HCT116 (cell line): ENCODE measurements at regions not wholly inside any gene's neighbourhood (a gene's known extent, or its start where the extent isn't known, plus 50 kb on each side); places are given as distances from the start of the nearest gene placed in this dataset.

Source experiments
- ATAC-seq: fragments of 200-7000 bp; cut with Tn5 transposase; 2 replicates; pipeline ENCODE4 v1.9.1; 2020; ENCODE audit warnings: mild to moderate bottlenecking, moderate library complexity
- BruUV-seq: library from RNA; stranded (reverse); fragments of 400-500 nt; replicated peaks from 2 replicates; lab custom pipeline; 2021; lab: Mats Ljungman, UMichigan
- CTCF ChIA-PET: fragments of 300-600 bp; sonication (Branson Sonifier 250); formaldehyde crosslinking; loops from one replicate; lab custom pipeline; 2021; ENCODE audit warnings: antibody characterized with exemption; lab: Charles Lee
- POLR2A ChIA-PET: fragments of 300-600, 350-600 bp; sonication (Branson Sonifier 250); formaldehyde crosslinking; loops from one replicate; lab custom pipeline; 2021; ENCODE audit warnings: antibody characterized with exemption; lab: Charles Lee
- RAD21 ChIA-PET, 2 experiments: fragments of 300-600 bp; sonication (Branson Sonifier 250); formaldehyde crosslinking; loops; one replicate each; lab custom pipeline; 2023; ENCODE audit warnings: low total read pairs in 2 of 2; ENCODE audit not compliant: uncharacterized antibody in 2 of 2, unreplicated experiment in 2 of 2, low non-redundant PET in 1 of 2; lab: Charles Lee
- DNase-seq: peaks from one replicate; pipeline ENCODE4 v3.0.0-alpha.2; 2010; ENCODE audit warnings: low read depth, low spot score
- H2AFZ ChIP-seq: fragments of 200-600 bp; shearing (Covaris generic), sonication (generic); 2 replicates; pipeline ENCODE4 v1.6.1; 2017; ENCODE audit warnings: low read depth, mixed run types, mixed read lengths, antibody characterized with exemption, low read length; ENCODE audit not compliant: poor library complexity, severe bottlenecking
- H3K27ac ChIP-seq: 2 replicates; pipeline ENCODE4 v1.5.1; 2012; ENCODE audit warnings: low read depth, low read length
- H3K27me3 ChIP-seq: fragments of 200-600 bp; sonication (generic); 2 replicates; pipeline ENCODE4 v1.6.1; 2016; ENCODE audit warnings: mixed run types, low read length, mixed read lengths; ENCODE audit not compliant: insufficient read depth
- H3K36me3 ChIP-seq, 2 experiments: fragments of 200-500 bp in 1 of 2; fragments of 200-600 bp in 1 of 2; sonication (Bioruptor generic) in 1 of 2; sonication (generic) in 1 of 2; 2 replicates each; pipeline versions ENCODE4 v1.5.1 to v1.6.1; 2014 to 2016; ENCODE audit warnings: low read length in 2 of 2, inconsistent platforms in 1 of 2, mixed read lengths in 1 of 2, mixed run types in 1 of 2; ENCODE audit not compliant: insufficient read depth in 2 of 2, control insufficient read depth in 1 of 2
- H3K4me1 ChIP-seq, 2 experiments: fragments of 200-600 bp in 1 of 2; sonication (generic) in 1 of 2; 2 replicates each; pipeline versions ENCODE4 v1.5.1 to v1.6.1; 2012 to 2017; ENCODE audit warnings: low read length in 2 of 2, inconsistent platforms in 1 of 2, mild to moderate bottlenecking in 1 of 2, mixed read lengths in 1 of 2, mixed run types in 1 of 2, moderate library complexity in 1 of 2; ENCODE audit not compliant: insufficient read depth in 2 of 2, control insufficient read depth in 1 of 2
- H3K4me2 ChIP-seq: fragments of 200-600 bp; sonication (generic); 2 replicates; pipeline ENCODE4 v1.6.1; 2017; ENCODE audit warnings: mixed run types, low read length, mixed read lengths
- H3K4me3 ChIP-seq, 2 experiments: fragments of 200-600 bp in 1 of 2; sonication (generic) in 1 of 2; replicated peaks in 1 of 2; 2 replicates each; pipeline ENCODE4 v1.5.1; 2011 to 2016; ENCODE audit warnings: low read length in 2 of 2, control low read depth in 1 of 2, low read depth in 1 of 2, mild to moderate bottlenecking in 1 of 2, mixed read lengths in 1 of 2, mixed run types in 1 of 2
- H3K79me2 ChIP-seq: fragments of 200-600 bp; sonication (generic); 2 replicates; pipeline ENCODE4 v1.6.1; 2017; ENCODE audit warnings: mild to moderate bottlenecking, mixed run types, low read length, moderate library complexity, mixed read lengths; ENCODE audit not compliant: insufficient read depth
- H3K9ac ChIP-seq: fragments of 200-600 bp; sonication (generic); 2 replicates; pipeline ENCODE4 v1.6.1; 2016; ENCODE audit warnings: low read length, mixed read lengths
- H3K9me2 ChIP-seq: fragments of 200-600 bp; sonication (generic), shearing (Covaris generic); 2 replicates; pipeline ENCODE4 v1.6.1; 2017; ENCODE audit warnings: mixed run types, mild to moderate bottlenecking, moderate library complexity; ENCODE audit not compliant: insufficient read depth
- H3K9me3 ChIP-seq, 2 experiments: fragments of 200-500 bp in 1 of 2; fragments of 200-600 bp in 1 of 2; sonication (Bioruptor generic) in 1 of 2; sonication (generic) in 1 of 2; 2 replicates each; pipeline ENCODE4 v1.6.1; 2014 to 2017; ENCODE audit warnings: low read length in 2 of 2, mixed read lengths in 2 of 2, inconsistent platforms in 1 of 2, low read depth in 1 of 2, mild to moderate bottlenecking in 1 of 2, mixed run types in 1 of 2, moderate library complexity in 1 of 2; ENCODE audit not compliant: control insufficient read depth in 1 of 2, insufficient read depth in 1 of 2
- H4K20me1 ChIP-seq: fragments of 200-600 bp; sonication (generic), shearing (Covaris generic); 2 replicates; pipeline ENCODE4 v1.6.1; 2017; ENCODE audit warnings: mixed run types, mild to moderate bottlenecking, moderate library complexity; ENCODE audit not compliant: insufficient read depth
- CEBPB ChIP-seq: IDR thresholded peaks from 2 replicates; pipeline ENCODE4 v1.6.1; 2012; ENCODE audit warnings: low read depth
- ELF1 ChIP-seq: IDR thresholded peaks from 2 replicates; pipeline ENCODE4 v1.6.1; 2012; ENCODE audit warnings: low read depth, borderline replicate concordance
- EZH2phosphoT487 ChIP-seq: fragments of 200-600 bp; IDR thresholded peaks from 2 replicates; pipeline ENCODE4 v1.6.1; 2018; ENCODE audit warnings: antibody characterized with exemption, borderline replicate concordance
- FOSL1 ChIP-seq: IDR thresholded peaks from 2 replicates; pipeline ENCODE4 v1.6.1; 2012; ENCODE audit warnings: low read depth
- JUND ChIP-seq: IDR thresholded peaks from 2 replicates; pipeline ENCODE4 v1.6.1; 2012
- MAX ChIP-seq: IDR thresholded peaks from 2 replicates; pipeline ENCODE4 v1.6.1; 2012
- POLR2AphosphoS5 ChIP-seq: IDR thresholded peaks from 2 replicates; pipeline ENCODE4 v1.6.1; 2011; ENCODE audit warnings: mild to moderate bottlenecking, low read depth, low read length, moderate library complexity
- REST ChIP-seq: IDR thresholded peaks from 2 replicates; pipeline ENCODE4 v1.6.1; 2012; ENCODE audit warnings: low read depth
- ZBTB33 ChIP-seq: IDR thresholded peaks from 2 replicates; pipeline ENCODE4 v1.6.1; 2011; ENCODE audit warnings: mild to moderate bottlenecking, low read length, moderate library complexity; ENCODE audit not compliant: insufficient replicate concordance; ENCODE audit errors: extremely low read depth
- intact Hi-C: fragments of 100-400 bp; cut with micrococcal nuclease; formaldehyde crosslinking; loops from 2 replicates; pipeline ENCODE4 v1.10.0; 2022
- TF ChIP-seq, protein P1 (sequence below): IDR thresholded peaks from 2 replicates; pipeline ENCODE4 v1.6.1; 2012

DNA sequence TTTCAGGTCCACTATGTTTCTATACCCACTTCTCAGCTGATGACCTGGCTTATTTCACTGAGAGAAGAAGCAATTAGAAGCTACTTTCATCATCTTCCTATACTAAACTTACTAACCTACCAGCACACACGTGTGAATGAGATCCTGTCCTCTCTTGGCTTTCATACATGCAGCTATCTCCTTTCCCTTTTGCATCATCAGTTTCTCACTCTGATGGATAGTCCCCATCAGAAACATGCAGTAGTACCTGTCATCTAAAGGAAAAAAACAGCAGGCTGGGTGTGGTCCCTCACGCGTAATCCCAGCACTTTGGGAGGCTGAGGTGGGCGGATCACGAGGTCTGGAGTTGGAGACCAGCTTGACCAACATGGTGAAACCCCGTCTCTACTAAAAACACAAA lies 237.6 kb upstream of the C2CD4B start:
- POLR2A ChIA-PET, result no interaction called here
- ATAC-seq, result no peak
- no peak overlapping the region for H3K4me2 ChIP-seq

More for the DNA sequence above, 237.6 kb upstream of the C2CD4B start:
- TF ChIP-seq REST (no peak), CEBPB (no peak), FOSL1 (no peak), JUND (no peak), EZH2phosphoT487 (no peak), ELF1 (no peak), ZBTB33 (no peak), MAX (no peak), POLR2AphosphoS5 (no peak)
- TF ChIP-seq, protein P1, sequence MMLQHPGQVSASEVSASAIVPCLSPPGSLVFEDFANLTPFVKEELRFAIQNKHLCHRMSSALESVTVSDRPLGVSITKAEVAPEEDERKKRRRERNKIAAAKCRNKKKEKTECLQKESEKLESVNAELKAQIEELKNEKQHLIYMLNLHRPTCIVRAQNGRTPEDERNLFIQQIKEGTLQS, result no peak
- Histone ChIP-seq H3K9me2 (no peaks in the 10 kb centered on the region), H3K9me3 (peaks cover 4 to 10% of the 10 kb centered on the region in 2 experiments; a peak in 1 of 4 replicates), H3K4me1 (peaks cover 5 to 12% of the 10 kb centered on the region in 2 experiments), H3K4me3 (no peak overlapping the region), H3K36me3 (no peaks in the 10 kb centered on the region), H3K27ac (no peak overlapping the region), H3K9ac (no peak overlapping the region), H4K20me1 (no peaks in the 10 kb centered on the region), H3K27me3 (no peaks in the 10 kb centered on the region; the same call in 1 of the 2 replicates), H2AFZ (no peak overlapping the region), H3K79me2 (no peaks in the 10 kb centered on the region)
- no TSS peak for BruUV-seq
- ChIA-PET CTCF (no interaction called here), RAD21 (no interaction called here)
- intact Hi-C loops, result no loop called here
- no peak for DNase-seq
